HCT116 (cell line): ENCODE measurements at regions not wholly inside any gene's neighbourhood (a gene's known extent, or its start where the extent isn't known, plus 50 kb on each side); places are given as distances from the start of the nearest gene placed in this dataset.

Experiments used
- CTCF ChIP-seq, 3 experiments: fragments of 200-600 bp in 1 of 3; sonication (generic) in 1 of 3; IDR thresholded peaks in 2 of 3; conservative IDR thresholded peaks in 1 of 3; 2 replicates each; pipeline ENCODE4 v1.5.1; 2012 to 2017; ENCODE audit warnings: low read depth in 2 of 3, low read length in 2 of 3, antibody characterized with exemption in 1 of 3, borderline replicate concordance in 1 of 3, control low read depth in 1 of 3, mild to moderate bottlenecking in 1 of 3, mixed read lengths in 1 of 3, mixed run types in 1 of 3, moderate library complexity in 1 of 3; ENCODE audit not compliant: insufficient read depth in 1 of 3
- EZH2 ChIP-seq: fragments of 200-600 bp; sonication (generic); IDR thresholded peaks from 2 replicates; pipeline ENCODE4 v1.6.1; 2017; ENCODE audit warnings: antibody characterized with exemption, mixed run types
- ZFX ChIP-seq: fragments of 450-650 bp; IDR thresholded peaks from 2 replicates; pipeline ENCODE4 v1.6.1; 2017

GRCh38 chr1:235919833-235920441, 53.2 kb upstream of the LYST start:
- TF ChIP-seq ZFX: no peak
- no peak for TF ChIP-seq CTCF (IDR thresholded peaks at IDR 0.05 in 2 of 3, conservative IDR thresholded peaks at IDR 0.05 in 1 of 3; ENCODE audit: borderline replicate concordance in 1 of 3, insufficient read depth in 1 of 3, low read depth in 2 of 3, low read length in 2 of 3)
- TF ChIP-seq EZH2: no peak
